GM12878 (cell line): ENCODE measurements at regions not wholly inside any gene's neighbourhood (a gene's known extent, or its start where the extent isn't known, plus 50 kb on each side); places are given as distances from the start of the nearest gene placed in this dataset.

Experiments
- ATAC-seq: fragments of 200-7000 bp; cut with Tn5 transposase; 3 replicates; pipeline ENCODE4 v1.9.1; 2020; ENCODE audit warnings: mild to moderate bottlenecking, moderate library complexity
- BruUV-seq: library from RNA; stranded (reverse); fragments of 400-500 nt; replicated peaks from 2 replicates; lab custom pipeline; 2021; lab: Mats Ljungman, UMichigan
- CTCF ChIA-PET: fragments of 300-600 bp; sonication (Branson Sonifier 250); formaldehyde crosslinking; extraction: SDS; loops from one replicate; lab custom pipeline; 2021; ENCODE audit warnings: inconsistent platforms; lab: Yijun Ruan, JAX
- POLR2A ChIA-PET: fragments of 350-600 bp; formaldehyde crosslinking; extraction: SDS; loops from one replicate; lab custom pipeline; 2021; ENCODE audit warnings: inconsistent platforms; lab: Charles Lee
- RAD21 ChIA-PET: fragments of 300-600 bp; sonication (Branson Sonifier 250); formaldehyde crosslinking; loops from one replicate; lab custom pipeline; 2023; ENCODE audit warnings: antibody characterized with exemption; ENCODE audit not compliant: unreplicated experiment; lab: Charles Lee
- SMC1A ChIA-PET: fragments of 300-600 bp; sonication (Branson Sonifier 250); formaldehyde crosslinking; loops from one replicate; lab custom pipeline; 2023; ENCODE audit not compliant: unreplicated experiment, uncharacterized antibody; lab: Charles Lee
- DNase-seq: peaks from one replicate; pipeline ENCODE4 v3.0.0-alpha.2; 2011; ENCODE audit warnings: low read depth, low spot score
- FAIRE-seq: peaks from 3 replicates; lab custom pipeline; 2011; peaks lifted over from hg19 to GRCh38; lab: Jason Lieb, UNC
- H2AFZ ChIP-seq: 2 replicates; pipeline ENCODE4 v1.6.0; 2011; ENCODE audit warnings: low read depth, low read length, control low read depth; ENCODE audit not compliant: control insufficient read depth
- H3K27ac ChIP-seq: 2 replicates; pipeline ENCODE4 v1.5.1; 2011; ENCODE audit warnings: control low read depth; ENCODE audit not compliant: control insufficient read depth, insufficient read depth
- H3K27me3 ChIP-seq, 2 experiments: replicated peaks in 1 of 2; 2 replicates each; pipeline versions ENCODE4 v1.6.0 to v1.6.1; 2011; ENCODE audit warnings: low read length in 1 of 2; ENCODE audit not compliant: control insufficient read depth in 2 of 2, insufficient read depth in 2 of 2
- H3K36me3 ChIP-seq, 2 experiments: 2 replicates each; pipeline ENCODE4 v1.5.1; 2011; ENCODE audit warnings: low read length in 1 of 2; ENCODE audit not compliant: control insufficient read depth in 2 of 2, insufficient read depth in 2 of 2
- H3K4me1 ChIP-seq: 2 replicates; pipeline ENCODE4 v1.6.1; 2011; ENCODE audit warnings: mild to moderate bottlenecking, low read length, moderate library complexity, mixed read lengths; ENCODE audit not compliant: control insufficient read depth, insufficient read depth
- H3K4me2 ChIP-seq: 2 replicates; pipeline ENCODE4 v1.6.0; 2011; ENCODE audit warnings: control low read depth; ENCODE audit not compliant: control insufficient read depth, insufficient read depth
- H3K4me3 ChIP-seq: fragments of 200-600 bp; sonication (generic); 2 replicates; pipeline ENCODE4 v1.5.1; 2016
- H3K79me2 ChIP-seq: 2 replicates; pipeline ENCODE4 v1.6.0; 2011; ENCODE audit warnings: low read length; ENCODE audit not compliant: control insufficient read depth, insufficient read depth
- H3K9ac ChIP-seq: 2 replicates; pipeline ENCODE4 v1.8.0; 2011; ENCODE audit warnings: low read length, control low read depth, mixed read lengths; ENCODE audit not compliant: control insufficient read depth, insufficient read depth
- H3K9me3 ChIP-seq: replicated peaks from 3 replicates; pipeline ENCODE4 v1.5.1; 2011; ENCODE audit warnings: mild to moderate bottlenecking, low read length; ENCODE audit not compliant: control insufficient read depth, insufficient read depth
- H4K20me1 ChIP-seq: 2 replicates; pipeline ENCODE4 v1.6.0; 2011; ENCODE audit not compliant: control insufficient read depth, insufficient read depth
- BHLHE40 ChIP-seq, 2 experiments: fragments of 450-650 bp in 1 of 2; IDR thresholded peaks; 2 replicates each; pipeline ENCODE4 v1.6.1; 2011 to 2017; ENCODE audit warnings: low read depth in 2 of 2, borderline replicate concordance in 1 of 2, improper control_type of control experiment in 1 of 2, low read length in 1 of 2, mild to moderate bottlenecking in 1 of 2
- CEBPB ChIP-seq, 2 experiments: fragments of 150-350 bp in 1 of 2; IDR thresholded peaks; 2 replicates each; pipeline ENCODE4 v1.6.1; 2012 to 2014; ENCODE audit warnings: low read depth in 2 of 2, low read length in 2 of 2, borderline replicate concordance in 1 of 2, inconsistent platforms in 1 of 2
- GABPA ChIP-seq: IDR thresholded peaks from 2 replicates; pipeline ENCODE4 v1.6.1; 2014; ENCODE audit warnings: antibody characterized with exemption, low read depth, mild to moderate bottlenecking, inconsistent platforms
- IKZF1 ChIP-seq: fragments of 450-650 bp; conservative IDR thresholded peaks from 2 replicates; pipeline ENCODE4 v1.6.1; 2017; ENCODE audit warnings: antibody characterized with exemption, mild to moderate bottlenecking
- KDM1A ChIP-seq: fragments of 200-600 bp; sonication (generic); IDR thresholded peaks from 2 replicates; pipeline ENCODE4 v1.6.1; 2016; ENCODE audit warnings: borderline replicate concordance
- MTA3 ChIP-seq: IDR thresholded peaks from 2 replicates; pipeline ENCODE4 v1.6.1; 2012; ENCODE audit warnings: low read length, inconsistent platforms, borderline replicate concordance
- PAX8 ChIP-seq: fragments of 450-650 bp; IDR thresholded peaks from 2 replicates; pipeline ENCODE4 v1.6.1; 2017; ENCODE audit warnings: mild to moderate bottlenecking, moderate library complexity
- POLR2AphosphoS2 ChIP-seq: IDR thresholded peaks from 2 replicates; pipeline ENCODE4 v1.6.1; 2011; ENCODE audit warnings: low read depth, mild to moderate bottlenecking, low read length, improper control_type of control experiment, moderate library complexity
- RCOR1 ChIP-seq: conservative IDR thresholded peaks from 2 replicates; pipeline ENCODE4 v1.6.1; 2012; ENCODE audit warnings: low read depth, low read length, improper control_type of control experiment
- SMARCA5 ChIP-seq: fragments of 450-650 bp; IDR thresholded peaks from 2 replicates; pipeline ENCODE4 v1.6.1; 2017; ENCODE audit warnings: mild to moderate bottlenecking
- TBL1XR1 ChIP-seq: IDR thresholded peaks from 2 replicates; pipeline ENCODE4 v1.6.1; 2012; ENCODE audit warnings: low read depth, low read length, improper control_type of control experiment
- ZNF24 ChIP-seq: fragments of 450-650 bp; IDR thresholded peaks from 2 replicates; pipeline ENCODE4 v1.6.1; 2017; ENCODE audit warnings: antibody characterized with exemption, mild to moderate bottlenecking
- ZNF384 ChIP-seq: IDR thresholded peaks from 2 replicates; pipeline ENCODE4 v1.6.1; 2012; ENCODE audit warnings: low read depth, mild to moderate bottlenecking, low read length, improper control_type of control experiment, borderline replicate concordance
- WGBS: methylation state at CpG from one replicate; pipeline ENCODE4 v1.1.6; 2016; ENCODE audit warnings: low lambda C conversion rate; ENCODE audit not compliant: insufficient replicate concordance, insufficient coverage; ENCODE audit errors: missing lambda C conversion rate; 5-methylcytosine and 5-hydroxymethylcytosine counted together
- in situ Hi-C: fragments of 300-500 bp; cut with MboI; formaldehyde crosslinking; loops from 9 replicates; pipeline ENCODE4 v1.14.3; 2018; ENCODE audit warnings: mixed read lengths
- intact Hi-C: fragments of 100-400 bp; cut with micrococcal nuclease; formaldehyde crosslinking; loops from one replicate; pipeline ENCODE4 v1.14.2; 2022; ENCODE audit not compliant: unreplicated experiment
- TF ChIP-seq, protein P1 (sequence below), 3 experiments: IDR thresholded peaks in 2 of 3; conservative IDR thresholded peaks in 1 of 3; 2 replicates each; pipeline ENCODE4 v1.5.1; 2011; ENCODE audit warnings: low read depth in 3 of 3, low read length in 3 of 3, mild to moderate bottlenecking in 3 of 3, control low read depth in 2 of 3, moderate library complexity in 2 of 3, inconsistent platforms in 1 of 3, mixed read lengths in 1 of 3; ENCODE audit not compliant: control insufficient read depth in 2 of 3, insufficient read depth in 1 of 3; ENCODE audit errors: extremely low read depth in 1 of 3
- TF ChIP-seq, protein P2 (sequence below): IDR thresholded peaks from 2 replicates; pipeline ENCODE4 v1.6.1; 2012; ENCODE audit warnings: low read depth, low read length, improper control_type of control experiment

DNA sequence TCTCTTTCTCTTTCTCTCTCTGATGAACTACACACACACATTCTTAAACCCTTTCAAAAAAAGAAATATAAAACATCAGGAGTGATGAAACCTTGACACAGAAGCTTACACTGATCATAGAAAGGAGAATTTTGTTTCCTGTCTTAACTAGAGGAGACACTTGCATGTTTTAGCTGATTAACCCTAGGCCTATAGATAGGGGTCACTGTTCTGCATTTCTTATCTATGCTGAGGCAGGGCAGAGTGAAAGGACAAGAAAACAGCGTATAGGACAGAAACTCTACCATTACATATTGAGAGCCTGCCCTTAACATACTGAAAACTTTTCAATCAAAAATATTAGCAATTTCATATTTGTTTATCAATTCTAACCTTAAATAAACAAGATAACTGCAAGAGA is 680.6 kb upstream of the MBL2 start:
- H3K36me3 ChIP-seq: no peaks in the 10 kb centered on the region
- in situ Hi-C loops: no loop called here
- DNase-seq (no peak), FAIRE-seq (no peak), ATAC-seq (peak; percentile 76)
- intact Hi-C loops: no loop called here
- RAD21 ChIA-PET: no interaction called here
- H3K9me3 ChIP-seq: no peaks in the 10 kb centered on the region
- no peaks in the 10 kb centered on the region for H3K4me1 ChIP-seq
- H4K20me1 ChIP-seq: no peaks in the 10 kb centered on the region
- TF ChIP-seq BHLHE40 (IDR thresholded peaks at IDR 0.05; ENCODE audit: borderline replicate concordance in 1 of 2, low read depth in 2 of 2, low read length in 1 of 2) (no peak), SMARCA5 (no peak), GABPA (no peak)
- TF ChIP-seq, protein P1, sequence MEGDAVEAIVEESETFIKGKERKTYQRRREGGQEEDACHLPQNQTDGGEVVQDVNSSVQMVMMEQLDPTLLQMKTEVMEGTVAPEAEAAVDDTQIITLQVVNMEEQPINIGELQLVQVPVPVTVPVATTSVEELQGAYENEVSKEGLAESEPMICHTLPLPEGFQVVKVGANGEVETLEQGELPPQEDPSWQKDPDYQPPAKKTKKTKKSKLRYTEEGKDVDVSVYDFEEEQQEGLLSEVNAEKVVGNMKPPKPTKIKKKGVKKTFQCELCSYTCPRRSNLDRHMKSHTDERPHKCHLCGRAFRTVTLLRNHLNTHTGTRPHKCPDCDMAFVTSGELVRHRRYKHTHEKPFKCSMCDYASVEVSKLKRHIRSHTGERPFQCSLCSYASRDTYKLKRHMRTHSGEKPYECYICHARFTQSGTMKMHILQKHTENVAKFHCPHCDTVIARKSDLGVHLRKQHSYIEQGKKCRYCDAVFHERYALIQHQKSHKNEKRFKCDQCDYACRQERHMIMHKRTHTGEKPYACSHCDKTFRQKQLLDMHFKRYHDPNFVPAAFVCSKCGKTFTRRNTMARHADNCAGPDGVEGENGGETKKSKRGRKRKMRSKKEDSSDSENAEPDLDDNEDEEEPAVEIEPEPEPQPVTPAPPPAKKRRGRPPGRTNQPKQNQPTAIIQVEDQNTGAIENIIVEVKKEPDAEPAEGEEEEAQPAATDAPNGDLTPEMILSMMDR (IDR thresholded peaks at IDR 0.05 in 2 of 3, conservative IDR thresholded peaks at IDR 0.05 in 1 of 3; ENCODE audit: control insufficient read depth in 2 of 3, extremely low read depth in 1 of 3, insufficient read depth in 1 of 3, low read depth in 3 of 3, low read length in 3 of 3): peak; percentile 10 to 30 (median 22); a peak in 1 of 6 replicates
- H3K79me2 ChIP-seq: no peaks in the 10 kb centered on the region
- H3K27ac ChIP-seq: no peak overlapping the region
- SMC1A ChIA-PET: interaction anchor here (1.0 to 1.1 kb wide), 2 partner anchors 12 to 22 kb away, joined by 3 to 5 read pairs; no protein-coding TSS in a partner anchor
- no peak overlapping the region for H3K4me3 ChIP-seq
- BruUV-seq: no TSS peak
- H3K27me3 ChIP-seq: no peaks in the 10 kb centered on the region
- CTCF ChIA-PET: interaction anchor here (0.6 to 1.8 kb wide), 3 partner anchors 11 to 501 kb away, joined by 3 to 6 read pairs (median 3); no protein-coding TSS in a partner anchor
- no peak overlapping the region for H2AFZ ChIP-seq
- POLR2A ChIA-PET: no interaction called here
- WGBS: 6% methylated on average over 1 of the region's 1 CpG
- H3K4me2 ChIP-seq: no peak overlapping the region
- H3K9ac ChIP-seq: no peak overlapping the region

DNA sequence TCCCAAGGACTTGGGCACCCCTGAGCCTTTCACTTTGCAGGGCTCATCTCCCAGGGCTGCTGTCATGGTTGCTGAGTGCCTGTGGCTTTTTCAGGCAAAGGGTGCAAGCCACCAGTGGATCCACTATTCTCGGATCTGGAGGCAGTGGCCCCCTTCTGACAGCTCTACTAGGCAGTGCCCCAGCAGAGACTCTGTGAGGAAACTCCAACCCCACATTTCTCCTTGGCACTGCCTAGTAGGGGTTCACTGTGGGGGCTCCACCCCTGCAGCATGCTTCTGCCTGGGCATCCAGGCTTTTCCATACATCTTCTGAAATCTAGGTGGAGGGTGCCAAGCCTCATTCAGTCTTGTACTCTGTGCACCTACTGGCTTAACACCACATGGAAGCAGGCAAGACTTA is 675.0 kb upstream of the MBL2 start:
- ChIA-PET SMC1A (no interaction called here), POLR2A (no interaction called here), CTCF (no interaction called here), RAD21 (no interaction called here)
- H4K20me1 ChIP-seq: no peaks in the 10 kb centered on the region
- no peaks in the 10 kb centered on the region for H3K79me2 ChIP-seq
- H3K36me3 ChIP-seq: no peaks in the 10 kb centered on the region
- no peak overlapping the region for H2AFZ ChIP-seq
- no peaks in the 10 kb centered on the region for H3K4me1 ChIP-seq
- 0% methylated on average over 1 of the region's 1 CpG for WGBS
- no peak for FAIRE-seq
- BruUV-seq: no TSS peak
- no peak overlapping the region for H3K4me3 ChIP-seq
- H3K27ac ChIP-seq: no peak overlapping the region
- no peak overlapping the region for H3K9ac ChIP-seq
- no peaks in the 10 kb centered on the region for H3K27me3 ChIP-seq
- no peak overlapping the region for H3K4me2 ChIP-seq
- in situ Hi-C loops (no loop called here), intact Hi-C loops (no loop called here)
- no peaks in the 10 kb centered on the region for H3K9me3 ChIP-seq
- DNase-seq: no peak
- no peak for ATAC-seq
- TF ChIP-seq POLR2AphosphoS2: no peak
- TF ChIP-seq IKZF1: no peak
- TF ChIP-seq CEBPB (IDR thresholded peaks at IDR 0.05; ENCODE audit: borderline replicate concordance in 1 of 2, low read depth in 2 of 2, low read length in 2 of 2): no peak
- TF ChIP-seq ZNF24: no peak
- no peak for TF ChIP-seq MTA3
- no peak for TF ChIP-seq KDM1A
- no peak for TF ChIP-seq ZNF384
- TF ChIP-seq, protein P2, sequence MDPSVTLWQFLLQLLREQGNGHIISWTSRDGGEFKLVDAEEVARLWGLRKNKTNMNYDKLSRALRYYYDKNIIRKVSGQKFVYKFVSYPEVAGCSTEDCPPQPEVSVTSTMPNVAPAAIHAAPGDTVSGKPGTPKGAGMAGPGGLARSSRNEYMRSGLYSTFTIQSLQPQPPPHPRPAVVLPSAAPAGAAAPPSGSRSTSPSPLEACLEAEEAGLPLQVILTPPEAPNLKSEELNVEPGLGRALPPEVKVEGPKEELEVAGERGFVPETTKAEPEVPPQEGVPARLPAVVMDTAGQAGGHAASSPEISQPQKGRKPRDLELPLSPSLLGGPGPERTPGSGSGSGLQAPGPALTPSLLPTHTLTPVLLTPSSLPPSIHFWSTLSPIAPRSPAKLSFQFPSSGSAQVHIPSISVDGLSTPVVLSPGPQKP: no peak
- TF ChIP-seq RCOR1: no peak
- TF ChIP-seq TBL1XR1: no peak
- TF ChIP-seq PAX8: no peak
